ENCODE measurements at regions not wholly inside any gene's neighbourhood (a gene's known extent, or its start where the extent isn't known, plus 50 kb on each side); places are given as distances from the start of the nearest gene placed in this dataset.

GRCh38 chr6:23499549-23499948 lies 626.5 kb upstream of the NRSN1 start:
- TF ChIP-seq CTCF (IDR thresholded peaks at IDR 0.05): no peak
- TF ChIP-seq EZH2 (IDR thresholded peaks at IDR 0.05): no peak

Data from neural progenitor cell (in vitro differentiated cells).